HG02610 (cell line): ENCODE measurements at regions not wholly inside any gene's neighbourhood (a gene's known extent, or its start where the extent isn't known, plus 50 kb on each side); places are given as distances from the start of the nearest gene placed in this dataset.
"Not testable (repeated sequence)": the region's sequence is repeated elsewhere in the genome, so short reads cannot be mapped to it uniquely, and the experiment has no call there.

ENCODE experiments used
- ATAC-seq: cut with Tn5 transposase; IDR thresholded peaks from one replicate; pipeline ENCODE4 v1.9.1; 2021; ENCODE audit warnings: mild to moderate bottlenecking, moderate library complexity; ENCODE audit not compliant: unreplicated experiment

DNA sequence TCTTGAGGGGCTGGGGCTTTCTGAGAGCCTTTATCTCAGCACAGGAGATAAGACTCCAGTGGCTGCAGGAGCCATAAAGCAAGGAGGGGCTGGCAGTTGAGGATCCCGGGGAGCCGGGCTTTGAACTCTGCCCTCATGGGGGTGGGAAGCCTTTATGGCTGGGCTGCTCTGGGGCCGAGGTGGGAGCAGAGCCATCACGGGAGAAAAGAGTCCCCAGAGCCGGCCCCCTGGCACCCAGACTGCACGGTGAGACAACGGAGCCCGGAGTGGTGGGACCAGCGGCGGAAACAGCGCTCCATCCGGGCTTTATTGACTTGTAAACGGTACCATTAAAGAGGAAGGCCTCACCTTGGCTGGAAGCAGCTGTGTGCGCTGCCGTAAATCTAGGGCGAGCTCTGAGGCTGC lies 162.6 kb downstream of the MYCN start:
- no peak for ATAC-seq

DNA sequence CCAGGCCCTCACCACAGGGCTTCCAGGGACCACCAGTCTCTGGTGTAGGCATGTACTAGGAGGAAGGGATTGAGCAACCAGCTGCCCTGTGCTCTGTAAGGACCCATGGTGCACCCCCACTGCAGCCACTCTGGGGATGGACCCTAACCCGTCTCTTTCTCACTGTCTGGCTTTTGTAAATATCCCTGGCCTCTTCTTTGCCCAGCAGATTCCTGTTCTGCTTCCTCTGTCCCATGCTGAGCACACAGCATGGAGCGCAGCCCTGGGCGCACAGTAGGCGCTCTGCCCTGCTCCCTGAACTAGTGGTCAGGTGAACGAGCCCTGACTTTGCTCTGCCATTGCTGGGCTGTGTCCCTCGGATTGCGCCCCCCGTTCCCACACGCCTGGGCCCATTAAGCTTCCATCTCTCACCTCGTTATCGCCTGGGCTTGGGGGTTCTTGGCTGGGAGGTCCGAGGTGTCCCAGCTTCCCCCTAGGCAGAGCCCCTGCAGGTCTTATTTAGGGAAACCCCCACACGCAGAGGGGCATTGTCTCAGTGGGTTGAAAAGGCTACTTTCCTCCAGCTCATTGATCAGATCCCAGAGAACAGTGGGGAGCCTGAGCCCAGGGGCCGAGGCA lies 162.1 kb downstream of the MYCN start:
- no peak for ATAC-seq

DNA sequence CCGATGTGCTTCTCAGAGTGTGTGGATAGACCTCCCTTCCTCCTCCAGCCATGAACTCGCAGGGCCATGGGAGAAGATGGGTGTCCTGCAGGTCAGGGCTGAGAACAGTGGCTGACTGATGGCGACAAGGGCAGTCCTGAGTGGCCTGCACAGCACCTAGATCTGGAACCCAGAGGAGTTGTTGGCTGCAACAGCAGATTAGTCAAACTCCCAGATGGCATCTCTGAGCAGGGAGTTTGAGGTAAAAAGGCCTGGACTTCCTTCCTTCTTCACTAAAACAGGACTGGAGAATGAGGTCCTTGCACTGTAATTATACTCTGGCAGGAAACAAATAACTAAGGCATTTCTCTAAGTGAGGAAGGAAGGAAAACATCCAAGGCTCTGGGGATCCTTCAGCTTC lies 160.8 kb downstream of the MYCN start:
- no peak for ATAC-seq

DNA sequence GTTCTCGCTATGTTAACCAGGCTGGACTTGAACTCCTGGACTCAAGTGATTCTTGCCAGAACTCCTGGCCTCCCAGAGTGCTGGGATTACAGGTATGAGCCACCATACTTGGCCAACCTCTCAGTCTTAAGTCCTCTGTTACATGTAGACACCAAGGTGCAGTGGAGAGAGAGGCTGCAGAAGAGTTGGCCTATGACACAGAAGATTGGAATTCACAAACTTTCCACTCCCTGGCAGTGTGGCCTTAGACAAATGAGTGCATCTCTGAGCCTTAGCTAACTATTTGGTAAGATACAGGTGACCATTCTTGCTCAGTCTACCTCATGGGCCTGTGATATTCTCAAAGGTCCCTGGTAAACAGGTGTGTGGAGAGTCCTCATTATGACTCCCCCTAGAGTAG lies 159.7 kb downstream of the MYCN start:
- ATAC-seq: no peak

DNA sequence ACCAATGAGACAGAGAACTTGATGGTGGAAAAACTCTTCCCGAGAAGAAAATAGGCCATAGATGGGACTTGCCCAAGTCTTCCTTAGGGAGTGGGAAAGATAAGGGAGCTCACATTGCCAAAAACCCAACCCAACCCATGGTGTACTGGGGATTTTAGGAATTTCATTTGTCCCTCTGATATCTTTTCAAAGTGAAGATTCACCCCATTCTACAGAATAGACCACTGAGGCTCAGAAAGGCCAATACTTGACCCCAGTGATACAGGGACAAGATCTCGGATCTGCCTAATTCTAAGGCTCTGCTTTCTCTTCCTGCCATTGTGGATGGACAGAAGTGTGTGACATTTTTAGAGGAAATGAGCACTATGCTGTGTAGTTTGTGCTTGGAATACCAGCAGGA lies 159.0 kb downstream of the MYCN start:
- ATAC-seq: no peak

DNA sequence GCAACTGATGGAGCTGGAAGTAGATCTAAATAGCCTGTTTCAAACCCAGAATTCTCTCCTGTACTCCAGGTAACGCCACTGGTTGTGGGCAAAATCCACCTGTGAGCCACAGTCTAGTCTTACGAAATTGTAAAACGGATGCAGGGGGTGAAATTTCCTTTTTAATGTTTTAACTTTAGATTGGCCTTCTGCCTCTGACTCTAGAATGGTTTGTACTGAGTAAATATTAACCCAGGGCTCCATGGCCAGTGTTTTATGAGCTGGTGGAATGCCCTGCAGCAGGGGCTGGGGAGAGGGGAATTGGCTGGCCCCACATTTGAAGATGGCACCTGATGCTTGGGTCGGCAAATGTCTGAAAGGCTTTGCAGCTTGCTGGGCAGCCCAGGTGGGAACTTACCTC lies 156.6 kb downstream of the MYCN start:
- no peak for ATAC-seq

DNA sequence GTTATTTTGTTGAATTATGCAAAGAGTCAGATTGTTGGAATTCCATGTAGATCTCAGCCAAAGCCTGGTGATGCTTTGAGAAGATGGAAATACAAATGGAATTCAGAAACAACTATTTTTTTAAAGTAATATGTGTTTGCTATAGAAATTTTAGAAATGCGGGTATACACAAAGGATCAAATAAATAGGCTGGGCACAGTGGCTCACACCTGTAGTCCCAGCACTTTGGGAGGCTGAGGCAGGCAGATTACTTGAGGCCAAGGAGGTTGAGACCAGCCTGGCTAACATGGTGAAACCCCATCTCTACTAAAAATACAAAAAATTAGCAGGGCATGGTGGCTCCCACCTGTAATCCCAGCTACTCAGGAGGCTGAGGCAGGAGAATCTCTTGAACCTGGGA lies 155.1 kb downstream of the MYCN start:
- not testable (repeated sequence) for ATAC-seq

DNA sequence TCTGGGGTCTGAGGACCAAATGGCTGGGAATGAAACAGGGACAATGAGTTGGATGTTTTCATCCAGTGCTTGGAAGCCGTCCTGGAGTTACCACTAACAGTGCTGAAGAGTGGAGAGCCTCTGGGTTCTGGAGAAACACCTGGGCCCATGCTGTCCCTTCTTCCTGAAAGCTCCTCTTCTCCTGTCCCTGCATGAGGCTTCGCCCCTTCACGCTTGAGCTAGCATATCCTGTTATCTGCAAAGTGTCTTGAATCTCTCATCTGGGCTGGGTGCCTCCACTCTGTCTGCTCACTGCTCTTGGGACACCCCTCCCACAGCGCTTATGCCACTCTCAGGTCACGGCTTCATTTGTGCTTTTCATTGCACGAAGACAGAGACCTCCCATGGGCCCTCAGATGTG lies 154.5 kb downstream of the MYCN start:
- ATAC-seq: no peak

DNA sequence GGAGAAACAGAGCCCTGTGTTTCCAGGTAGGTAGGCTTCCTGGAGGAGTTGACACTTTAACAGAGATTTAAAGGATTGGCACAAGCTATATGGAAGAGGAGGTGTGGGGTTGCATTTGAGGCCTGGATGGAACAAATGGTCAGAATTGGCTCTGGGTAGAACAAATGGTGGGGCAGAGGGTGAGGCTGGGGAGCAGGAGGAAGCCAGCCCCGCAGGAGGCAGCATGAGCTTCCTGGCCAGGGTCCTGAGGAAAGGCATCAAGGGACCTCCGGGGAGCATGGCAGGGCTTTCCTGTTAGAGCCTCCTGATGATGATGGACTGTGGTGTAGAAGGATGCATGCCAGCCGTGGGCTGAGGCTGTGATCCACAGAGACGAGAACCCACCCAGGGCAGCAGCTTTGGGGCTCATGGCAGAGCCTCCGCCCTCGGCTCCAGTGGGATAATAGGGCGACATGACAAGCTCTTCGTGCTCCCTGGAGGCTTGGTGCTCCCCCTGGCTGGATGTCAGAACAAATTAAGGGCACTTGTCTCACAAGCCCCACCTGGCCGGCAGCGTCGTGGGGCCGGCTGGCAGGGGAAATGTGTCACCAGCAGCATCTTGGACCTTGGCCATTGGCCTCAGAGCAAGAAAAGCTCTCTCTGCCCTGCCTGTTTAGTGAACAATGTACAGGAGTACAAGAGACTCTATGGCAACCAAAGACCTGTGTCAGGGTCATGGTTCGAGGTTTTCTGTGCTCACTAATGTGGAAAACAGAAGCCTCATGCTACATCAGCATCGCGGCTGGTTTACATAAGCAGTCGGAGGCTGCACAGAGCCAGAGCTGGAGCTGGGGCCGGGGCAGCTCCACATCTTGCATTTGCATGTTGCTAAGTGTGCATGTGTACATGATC lies 153.5 kb downstream of the MYCN start:
- ATAC-seq: no peak

DNA sequence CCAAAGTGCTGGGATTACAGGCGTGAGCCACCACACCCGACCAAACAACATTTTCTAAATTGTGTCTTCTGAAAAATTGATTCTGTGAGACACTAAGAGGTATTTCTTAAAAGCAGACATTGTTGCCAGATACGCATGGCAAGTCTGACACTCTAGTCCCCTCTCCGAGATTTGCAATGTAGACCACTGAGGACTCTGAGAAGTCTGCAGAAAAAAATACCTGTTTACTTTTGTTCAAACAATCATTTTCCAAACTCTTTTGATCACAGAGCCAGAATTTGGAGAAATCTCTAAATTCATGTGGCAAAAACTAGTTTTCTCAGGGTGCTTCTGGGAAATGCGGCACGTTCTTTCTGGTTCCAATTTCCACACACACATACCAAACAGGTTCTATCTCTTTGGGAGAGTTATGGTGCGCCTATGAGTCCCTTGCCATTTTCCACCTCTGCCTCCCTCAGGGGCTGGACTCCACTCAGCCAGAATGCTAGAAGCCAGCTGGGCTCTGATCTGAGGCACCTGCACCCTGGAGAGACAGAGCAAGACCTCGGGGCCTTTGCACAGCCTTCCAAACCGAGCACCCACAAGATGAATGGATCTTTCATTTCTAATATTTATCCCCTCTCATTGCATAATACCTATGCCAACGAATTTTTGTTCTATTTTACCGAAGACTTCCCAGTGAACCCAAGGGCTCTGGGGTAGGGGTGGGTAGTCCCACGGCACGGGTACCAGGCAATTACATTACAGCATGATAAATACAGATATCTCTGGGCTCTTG lies 152.7 kb downstream of the MYCN start:
- no peak for ATAC-seq

DNA sequence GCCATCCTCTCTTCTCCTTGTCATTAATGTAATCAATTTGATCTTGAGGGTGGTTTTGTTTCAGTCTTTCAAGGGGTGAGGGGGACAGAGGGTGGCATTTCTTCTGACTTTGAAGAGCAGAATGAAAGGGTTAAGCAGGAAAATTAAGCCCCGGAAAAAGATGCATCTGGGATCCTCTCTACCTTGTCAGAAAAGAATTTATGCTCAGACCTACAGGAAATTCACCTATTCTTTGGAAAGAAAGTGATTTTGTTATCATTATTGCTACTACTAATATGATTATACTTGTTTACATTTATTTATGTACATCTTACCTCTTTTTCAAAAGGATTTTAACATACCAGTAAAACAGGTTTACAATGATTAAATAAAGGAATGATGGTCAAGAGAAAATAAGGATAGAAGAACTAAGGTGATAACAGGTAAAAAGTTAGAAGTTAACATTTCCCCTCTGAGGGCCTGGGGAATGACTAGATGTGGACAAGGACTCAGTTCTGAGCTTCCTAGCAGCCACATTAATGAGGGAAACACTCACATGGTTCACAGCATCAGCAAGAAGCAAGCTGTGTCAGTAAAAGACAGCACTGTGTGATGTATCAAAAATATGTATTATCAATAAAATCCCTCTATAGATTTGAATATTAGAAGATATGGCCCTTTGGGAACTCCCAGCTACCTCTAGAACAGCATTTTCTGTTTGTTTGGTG lies 151.4 kb downstream of the MYCN start:
- ATAC-seq: no peak

DNA sequence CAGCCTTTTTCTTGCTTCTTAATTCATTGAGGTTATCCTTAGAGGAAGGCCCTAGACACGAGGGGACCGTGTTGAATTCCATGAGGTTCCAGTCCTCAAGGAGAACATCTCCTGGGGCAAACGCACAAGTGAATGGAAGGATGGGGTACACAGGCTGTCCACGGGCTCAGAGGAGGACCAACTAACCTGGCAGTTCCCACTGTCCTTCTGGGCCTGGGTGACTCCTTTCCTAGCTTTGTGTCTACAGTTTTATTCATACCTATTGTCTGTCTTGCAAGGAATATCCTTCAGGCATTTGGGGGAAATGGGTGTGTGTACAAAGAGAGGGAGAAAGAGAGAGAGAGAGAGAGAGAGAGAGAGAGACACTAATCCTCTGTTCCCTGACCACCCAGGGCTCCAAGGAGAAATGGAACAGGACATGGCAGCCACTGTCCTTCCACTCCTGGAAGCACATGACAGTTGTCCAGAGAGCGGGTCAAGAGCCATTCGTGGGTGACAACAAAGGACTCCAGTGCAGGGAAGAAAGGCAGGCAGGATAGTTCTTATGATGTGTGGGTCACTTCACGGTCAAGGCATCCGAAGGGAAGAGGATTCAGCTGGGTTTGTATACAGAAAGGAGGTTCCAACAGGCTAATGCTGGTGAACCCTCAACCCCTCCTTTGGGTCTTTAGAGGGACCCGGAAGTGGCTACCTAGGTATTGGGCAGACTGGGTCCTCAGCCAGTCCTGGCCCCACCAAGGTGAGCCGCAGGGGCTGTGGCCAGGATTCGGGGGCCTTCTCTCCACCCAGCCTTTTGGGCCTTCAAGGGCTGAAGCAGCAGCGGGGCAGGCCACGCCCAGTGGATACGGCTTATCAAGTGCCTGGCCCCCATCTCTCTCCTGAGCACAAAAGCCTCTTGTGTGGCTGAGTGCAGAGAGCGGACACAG lies 150.6 kb downstream of the MYCN start:
- no peak for ATAC-seq

DNA sequence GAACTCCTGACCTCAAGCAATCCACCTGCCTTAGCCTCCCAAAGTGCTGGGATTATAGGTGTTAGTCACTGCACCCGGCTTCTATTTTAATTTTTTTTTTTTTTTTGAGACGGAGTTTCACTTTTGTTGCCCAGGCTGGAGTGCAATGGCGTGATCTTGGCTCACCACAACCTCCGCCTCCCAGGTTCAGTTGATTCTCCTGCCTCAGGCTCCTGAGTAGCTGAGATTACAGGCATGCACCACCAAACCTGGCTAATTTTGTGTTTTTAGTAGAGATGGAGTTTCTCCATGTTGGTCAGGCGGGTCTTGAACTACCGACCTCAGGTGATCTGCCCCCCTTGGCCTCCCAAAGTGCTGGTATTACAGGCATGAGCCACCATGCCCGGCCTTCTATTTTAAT lies 149.1 kb downstream of the MYCN start:
- ATAC-seq: not testable (repeated sequence)

DNA sequence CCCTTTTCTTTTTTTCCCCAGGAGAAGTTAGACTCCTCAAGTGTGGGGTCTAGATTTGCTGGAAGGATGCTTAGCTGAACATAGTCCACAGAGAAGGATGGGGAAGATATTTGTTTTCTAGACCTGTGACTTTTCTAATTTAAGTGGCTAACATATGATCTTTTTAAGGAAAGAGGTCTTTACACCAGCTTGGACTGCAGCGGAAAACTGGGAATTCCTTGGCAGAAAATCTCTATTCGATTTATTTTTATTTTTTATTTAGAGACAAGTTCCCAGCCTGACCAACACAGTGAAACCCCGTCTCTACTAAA lies 148.4 kb downstream of the MYCN start:
- no peak for ATAC-seq

DNA sequence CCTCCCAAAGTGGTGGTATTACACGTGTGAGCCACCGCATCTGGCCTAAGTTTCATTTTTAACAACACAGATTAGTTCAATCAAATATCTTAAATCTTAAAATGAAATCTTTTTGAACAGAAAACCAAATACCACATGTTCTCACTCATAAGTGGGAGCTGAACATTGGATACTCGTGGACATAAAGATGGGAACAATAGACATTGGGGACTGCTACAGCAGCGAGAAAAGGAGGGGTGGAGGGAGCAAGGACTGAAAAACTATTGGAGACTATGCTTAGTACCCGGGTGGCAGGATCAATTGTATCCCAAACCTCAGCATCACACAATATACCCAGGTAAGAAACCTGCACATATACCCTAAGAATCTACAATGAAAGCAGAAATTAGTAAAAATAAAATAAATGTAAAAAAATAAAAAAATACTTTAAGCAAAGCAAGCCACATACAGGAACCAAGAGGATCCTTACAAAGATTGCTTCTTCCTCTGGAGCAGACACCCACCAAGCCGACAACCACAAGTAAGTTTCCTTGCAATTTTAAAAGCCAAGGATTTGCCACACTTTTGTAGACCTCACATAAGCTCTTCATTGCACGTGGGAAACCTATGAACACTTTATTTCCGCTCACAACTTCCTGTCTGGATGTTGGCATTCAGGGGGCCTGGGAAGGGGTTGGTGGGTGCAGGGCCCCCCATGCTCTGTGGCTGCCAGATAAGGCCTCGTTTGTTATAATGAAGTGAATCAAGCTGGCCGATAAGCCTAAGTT lies 147.9 kb downstream of the MYCN start:
- no peak for ATAC-seq

DNA sequence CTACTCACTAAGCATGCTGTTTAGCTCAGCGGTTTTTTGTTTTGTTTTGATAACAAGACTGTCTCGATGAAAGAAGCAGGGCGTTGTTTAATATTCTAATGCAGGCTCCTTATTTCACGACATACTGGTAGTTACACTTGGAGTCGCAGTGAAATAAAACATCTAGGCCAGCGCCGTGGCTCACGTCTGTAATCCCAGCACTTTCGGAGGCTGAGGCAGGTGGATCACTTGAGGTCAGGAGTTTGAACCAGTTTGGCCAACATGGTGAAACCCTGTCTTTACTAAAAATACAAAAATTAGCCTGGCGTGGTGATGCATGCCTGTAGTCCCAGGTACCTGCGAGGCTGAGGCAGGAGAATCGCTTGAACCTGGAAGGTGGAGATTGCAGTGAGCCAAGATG lies 145.8 kb downstream of the MYCN start:
- not testable (repeated sequence) for ATAC-seq

DNA sequence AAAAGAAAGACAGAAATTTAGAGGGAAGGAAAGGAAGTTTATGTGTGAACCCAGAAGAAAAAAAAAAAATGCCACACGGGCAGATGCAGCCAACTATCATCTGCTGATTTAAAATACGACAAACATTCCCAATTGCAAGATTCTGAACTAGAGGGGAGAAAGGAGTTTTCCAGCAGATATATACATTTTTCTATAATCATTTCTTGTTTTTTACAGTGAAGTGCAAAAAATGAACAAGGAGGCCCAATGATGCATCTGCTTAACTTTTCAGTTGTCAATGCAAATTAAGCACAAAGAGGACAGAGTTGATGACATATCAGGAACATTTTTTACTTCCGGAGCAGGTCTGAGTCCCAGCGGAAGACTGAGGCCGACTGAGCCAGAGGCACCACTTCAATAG lies 144.7 kb downstream of the MYCN start:
- no peak for ATAC-seq

DNA sequence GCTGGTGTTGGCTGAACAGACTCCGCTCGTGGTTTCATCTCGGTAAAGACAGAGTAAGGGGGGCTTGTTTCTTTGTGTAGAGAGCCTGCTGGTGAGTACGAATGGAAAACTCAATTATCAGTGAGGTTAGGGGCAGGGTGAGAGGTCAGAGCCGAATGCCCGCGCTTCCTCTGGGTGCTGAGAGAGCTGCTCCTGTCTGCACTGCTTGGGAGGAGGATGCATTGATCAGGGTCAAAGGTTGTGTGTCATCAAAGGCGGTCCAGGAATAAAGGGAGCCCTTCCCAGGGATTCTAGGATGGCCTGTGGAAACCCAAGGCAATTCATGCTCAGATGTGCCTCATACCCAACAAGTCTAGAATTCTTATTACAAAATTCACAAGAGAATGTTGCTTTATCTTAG lies 143.9 kb downstream of the MYCN start:
- ATAC-seq: no peak

DNA sequence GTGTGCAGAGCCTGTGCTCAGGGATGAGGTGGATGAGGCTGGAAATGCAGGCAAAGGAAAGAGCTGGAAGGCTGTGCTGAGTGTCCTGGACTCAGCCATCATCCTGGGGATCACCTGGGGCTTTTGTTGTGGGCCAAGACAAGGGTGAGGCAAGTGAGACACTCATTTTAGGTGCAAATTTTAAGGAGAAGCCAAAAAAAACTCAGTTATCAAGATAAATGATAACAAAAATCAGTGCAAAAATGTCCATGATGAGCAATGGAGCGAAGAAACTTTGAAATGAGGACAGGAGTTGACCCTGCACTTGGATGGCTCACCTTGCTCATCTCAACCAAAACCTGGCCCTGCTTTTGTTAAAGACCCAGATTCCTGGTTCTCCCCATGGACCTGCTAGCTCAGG lies 141.9 kb downstream of the MYCN start:
- ATAC-seq: no peak
